Cardiac septum (tissue), 1 donor: ENCODE measurements at regions not wholly inside any gene's neighbourhood (a gene's known extent, or its start where the extent isn't known, plus 50 kb on each side); places are given as distances from the start of the nearest gene placed in this dataset.
"Not testable (repeated sequence)": the region's sequence is repeated elsewhere in the genome, so short reads cannot be mapped to it uniquely, and the experiment has no call there.

Source experiments
- DNase-seq: peaks from one replicate; pipeline ENCODE4 v3.0.0-alpha.2; 2020; ENCODE audit warnings: low spot score
- intact Hi-C: fragments of 100-400 bp; cut with DNase I; formaldehyde crosslinking; loops from one replicate; pipeline ENCODE4 v1.14.0; 2022
- donor health status: DM: no; HTN: no; CAD: no.

GRCh38 chr1:47521034-47521881, 83.4 kb downstream of the FOXD2 start:
- intact Hi-C loops = no loop called here

GRCh38 chr1:47522935-47523834, 85.3 kb downstream of the FOXD2 start:
- intact Hi-C loops = no loop called here

More at GRCh38 chr1:47521034-47521881, 83.4 kb downstream of the FOXD2 start:
- DNase-seq = peak; percentile 46

GRCh38 chr1:47523835-47524215, 86.0 kb downstream of the FOXD2 start:
- DNase-seq = no peak
- intact Hi-C loops = no loop called here

More at GRCh38 chr1:47522935-47523834, 85.3 kb downstream of the FOXD2 start:
- DNase-seq = peak; percentile 39

GRCh38 chr1:47524272-47524671, 86.4 kb downstream of the FOXD2 start:
- intact Hi-C loops = no loop called here
- no peak for DNase-seq

- no peak for DNase-seq
- intact Hi-C loops = loop anchor here (5.0 kb wide), 1 partner anchor 185 kb away; no protein-coding TSS in a partner anchor
Observed at GRCh38 chr1:47527653-47528272, 89.9 kb downstream of the FOXD2 start.

- intact Hi-C loops = loop anchor here (5.0 kb wide), 1 partner anchor 183 kb away; no protein-coding TSS in a partner anchor
- no peak for DNase-seq
Observed at GRCh38 chr1:47529520-47530098, 91.8 kb downstream of the FOXD2 start.

GRCh38 chr1:47532921-47533792, 95.3 kb downstream of the FOXD2 start:
- intact Hi-C loops = no loop called here

GRCh38 chr1:47533793-47534328, 96.0 kb downstream of the FOXD2 start:
- no peak for DNase-seq
- intact Hi-C loops = no loop called here

More at GRCh38 chr1:47532921-47533792, 95.3 kb downstream of the FOXD2 start:
- no peak for DNase-seq

- DNase-seq = no peak
- intact Hi-C loops = no loop called here
Observed at GRCh38 chr1:47534436-47534835, 96.6 kb downstream of the FOXD2 start.

- intact Hi-C loops = no loop called here
- no peak for DNase-seq
Observed at GRCh38 chr1:47536646-47537118, 98.8 kb downstream of the FOXD2 start.

- intact Hi-C loops = no loop called here
Observed at GRCh38 chr1:47537268-47537667, 99.4 kb downstream of the FOXD2 start.

GRCh38 chr1:47537966-47538365, 100.1 kb downstream of the FOXD2 start:
- intact Hi-C loops = no loop called here
- no peak for DNase-seq

More at GRCh38 chr1:47537268-47537667, 99.4 kb downstream of the FOXD2 start:
- DNase-seq = no peak

- DNase-seq, intact Hi-C loops: not testable (repeated sequence)
Observed at GRCh38 chr1:47538530-47538929, 100.7 kb downstream of the FOXD2 start.

- DNase-seq, intact Hi-C loops: not testable (repeated sequence)
Observed at GRCh38 chr1:47541705-47542104, 103.9 kb downstream of the FOXD2 start.

GRCh38 chr1:47543089-47543488, 105.2 kb downstream of the FOXD2 start:
- intact Hi-C loops, DNase-seq: not testable (repeated sequence)

- no peak for DNase-seq
- intact Hi-C loops = no loop called here
Observed at GRCh38 chr1:47545912-47546483, 108.2 kb downstream of the FOXD2 start.

- intact Hi-C loops = no loop called here
- DNase-seq = no peak
Observed at GRCh38 chr1:47547753-47548573, 110.1 kb downstream of the FOXD2 start.
